Mesendoderm (in vitro differentiated cells): ENCODE measurements at regions not wholly inside any gene's neighbourhood (a gene's known extent, or its start where the extent isn't known, plus 50 kb on each side); places are given as distances from the start of the nearest gene placed in this dataset.
"Not testable (repeated sequence)": the region's sequence is repeated elsewhere in the genome, so short reads cannot be mapped to it uniquely, and the experiment has no call there.

Experiments used
- DNase-seq: peaks from one replicate; pipeline ENCODE4 v3.0.0; 2013
- H2AK5ac ChIP-seq: 2 replicates; pipeline ENCODE4 v1.6.1; 2013; ENCODE audit warnings: low read length, inconsistent platforms
- H2BK120ac ChIP-seq: 2 replicates; pipeline ENCODE4 v1.6.1; 2013; ENCODE audit warnings: low read depth, mild to moderate bottlenecking, low read length, moderate library complexity, mixed read lengths
- H2BK15ac ChIP-seq: replicated peaks from 2 replicates; pipeline ENCODE4 v1.6.1; 2013; ENCODE audit warnings: low read depth, mild to moderate bottlenecking, moderate library complexity
- H2BK5ac ChIP-seq: 2 replicates; pipeline ENCODE4 v1.6.1; 2013; ENCODE audit warnings: low read length, inconsistent platforms
- H3K18ac ChIP-seq: 2 replicates; pipeline ENCODE4 v1.6.1; 2013; ENCODE audit warnings: mild to moderate bottlenecking, low read length, mixed read lengths
- H3K23ac ChIP-seq: one replicate; pipeline ENCODE4 v1.6.1; 2013; ENCODE audit warnings: low read length
- H3K27ac ChIP-seq: 2 replicates; pipeline ENCODE4 v1.5.1; 2013; ENCODE audit warnings: low read depth, mild to moderate bottlenecking, inconsistent platforms, low read length, moderate library complexity
- H3K27me3 ChIP-seq: 2 replicates; pipeline ENCODE4 v1.6.1; 2013; ENCODE audit warnings: low read length, control low read depth, mild to moderate bottlenecking, inconsistent platforms; ENCODE audit not compliant: insufficient read depth, poor library complexity
- H3K36me3 ChIP-seq: 2 replicates; pipeline ENCODE4 v1.6.1; 2013; ENCODE audit warnings: low read length, inconsistent platforms; ENCODE audit not compliant: control insufficient read depth, insufficient read depth
- H3K4ac ChIP-seq: one replicate; pipeline ENCODE4 v1.6.1; 2013; ENCODE audit warnings: low read depth, mild to moderate bottlenecking, low read length, moderate library complexity
- H3K4me1 ChIP-seq: 2 replicates; pipeline ENCODE4 v1.6.1; 2013; ENCODE audit warnings: low read depth, low read length, inconsistent platforms; ENCODE audit not compliant: control insufficient read depth
- H3K4me2 ChIP-seq: 2 replicates; pipeline ENCODE4 v1.6.1; 2013; ENCODE audit warnings: low read length
- H3K4me3 ChIP-seq: 2 replicates; pipeline ENCODE4 v1.5.1; 2013; ENCODE audit warnings: mild to moderate bottlenecking, low read length
- H3K56ac ChIP-seq: one replicate; pipeline ENCODE4 v1.6.1; 2013; ENCODE audit warnings: low read length
- H3K79me1 ChIP-seq: 2 replicates; pipeline ENCODE4 v1.6.1; 2013; ENCODE audit warnings: low read length, inconsistent platforms
- H3K79me2 ChIP-seq: 2 replicates; pipeline ENCODE4 v1.6.1; 2013; ENCODE audit warnings: mild to moderate bottlenecking, low read length; ENCODE audit not compliant: control insufficient read depth, insufficient read depth
- H3K9ac ChIP-seq: 2 replicates; pipeline ENCODE4 v1.6.1; 2013; ENCODE audit warnings: low read length, inconsistent platforms
- H4K5ac ChIP-seq: one replicate; pipeline ENCODE4 v1.6.1; 2013; ENCODE audit warnings: low read length
- H4K8ac ChIP-seq: one replicate; pipeline ENCODE4 v1.6.1; 2013; ENCODE audit warnings: low read depth, mild to moderate bottlenecking, control low read depth, low read length, moderate library complexity
- WGBS: extraction: QIAGEN DNeasy Blood & Tissue Kit; methylation state at CpG from one replicate; pipeline ENCODE4 v1.1.7; 2013; ENCODE audit warnings: low lambda C conversion rate, missing lambda C conversion rate; ENCODE audit not compliant: insufficient coverage; ENCODE audit errors: extremely low coverage; 5-methylcytosine and 5-hydroxymethylcytosine counted together

DNA sequence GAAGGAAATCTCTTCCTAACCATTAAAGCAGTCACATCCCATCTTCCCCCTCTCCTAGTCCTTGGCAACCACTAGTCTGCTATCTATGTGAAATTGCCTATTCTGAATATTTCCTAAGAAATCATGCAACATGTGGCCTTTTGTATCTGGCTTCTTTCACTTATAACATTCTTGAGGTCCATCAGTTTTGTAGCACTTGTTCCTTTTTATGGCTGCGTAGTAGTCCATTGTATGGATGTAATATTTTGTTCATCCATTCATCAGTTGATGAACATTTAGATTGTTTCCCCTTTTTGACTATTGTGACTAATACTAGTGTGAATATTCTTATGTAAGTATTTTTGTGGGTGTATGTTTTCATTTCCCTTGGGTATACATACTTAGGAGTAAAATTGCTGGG lies 878.7 kb upstream of the DEFB115 start:
- H3K9ac ChIP-seq, H2BK15ac ChIP-seq, H2BK120ac ChIP-seq, H3K4me2 ChIP-seq, H3K4ac ChIP-seq, H3K36me3 ChIP-seq, H3K18ac ChIP-seq, H3K79me1 ChIP-seq, H2BK5ac ChIP-seq, DNase-seq, H3K27me3 ChIP-seq, H3K23ac ChIP-seq, H4K5ac ChIP-seq, H3K79me2 ChIP-seq, H3K56ac ChIP-seq, H3K4me1 ChIP-seq, H3K4me3 ChIP-seq, H3K27ac ChIP-seq, H4K8ac ChIP-seq, H2AK5ac ChIP-seq: not testable (repeated sequence)
- WGBS, result no CpG with 5 or more reads among the region's 1 CpG

DNA sequence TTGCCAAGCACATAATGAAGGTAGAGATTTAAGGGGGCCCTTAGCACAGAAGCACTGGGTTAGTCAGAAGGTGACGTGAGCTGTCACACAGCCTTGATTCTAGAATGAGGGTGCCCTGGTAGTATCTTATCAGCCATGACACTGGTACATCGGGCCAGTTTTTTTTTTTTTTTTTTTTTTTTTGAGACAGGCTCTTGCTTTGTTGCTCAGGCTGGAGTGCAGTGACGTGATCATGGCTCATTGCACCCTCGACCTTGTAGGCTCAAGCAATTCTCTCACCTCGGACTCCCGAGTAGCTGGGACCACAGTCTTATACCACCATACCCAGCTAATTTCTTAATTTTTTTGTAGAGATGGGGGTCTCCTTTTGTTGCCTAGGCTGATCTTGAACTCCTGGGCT lies 872.6 kb upstream of the DEFB115 start:
- not testable (repeated sequence) for H4K5ac ChIP-seq, H3K79me1 ChIP-seq, H3K56ac ChIP-seq, H3K18ac ChIP-seq, H2AK5ac ChIP-seq, DNase-seq, H3K4me2 ChIP-seq, H3K23ac ChIP-seq, H3K4me3 ChIP-seq, H2BK120ac ChIP-seq, H3K4me1 ChIP-seq, H3K9ac ChIP-seq, H3K79me2 ChIP-seq, H3K36me3 ChIP-seq, H2BK15ac ChIP-seq, H3K27me3 ChIP-seq, H3K27ac ChIP-seq, H4K8ac ChIP-seq, H3K4ac ChIP-seq, H2BK5ac ChIP-seq
- WGBS, result no CpG with 5 or more reads among the region's 6 CpGs

GRCh38 chr20:30386099-30386498 lies 871.4 kb upstream of the DEFB115 start:
- H3K4me2 ChIP-seq, H2AK5ac ChIP-seq, DNase-seq, H3K9ac ChIP-seq, H4K5ac ChIP-seq, H3K4me1 ChIP-seq, H3K4ac ChIP-seq, H3K36me3 ChIP-seq, H3K4me3 ChIP-seq, H3K56ac ChIP-seq, H3K23ac ChIP-seq, H2BK120ac ChIP-seq, H3K27ac ChIP-seq, H3K79me2 ChIP-seq, H3K18ac ChIP-seq, H3K79me1 ChIP-seq, H3K27me3 ChIP-seq, H2BK15ac ChIP-seq, H2BK5ac ChIP-seq, H4K8ac ChIP-seq: not testable (repeated sequence)
- no CpG with 5 or more reads among the region's 4 CpGs for WGBS

DNA sequence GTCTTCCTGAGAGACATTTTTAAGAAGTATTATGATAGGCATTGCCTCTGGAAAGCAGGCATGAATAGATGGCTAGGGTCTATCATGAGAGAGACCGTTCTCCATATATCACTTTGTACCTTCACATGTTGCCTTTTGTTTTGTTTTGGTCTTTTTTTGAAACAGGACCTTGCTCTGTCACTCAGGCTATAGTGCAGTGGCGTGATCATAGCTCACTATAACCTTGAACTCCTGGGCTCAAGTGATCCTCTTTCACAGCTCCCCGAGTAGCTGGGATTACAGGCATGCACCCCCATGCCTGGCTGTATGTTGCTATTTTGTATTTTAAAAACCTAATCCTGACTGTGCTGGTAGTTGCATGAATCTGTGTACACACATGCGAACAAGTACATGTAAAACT lies 869.6 kb upstream of the DEFB115 start:
- not testable (repeated sequence) for H3K36me3 ChIP-seq, H3K9ac ChIP-seq, H2BK15ac ChIP-seq, H3K18ac ChIP-seq, H3K56ac ChIP-seq, H3K4me2 ChIP-seq, H3K4me1 ChIP-seq, H4K5ac ChIP-seq, H3K27me3 ChIP-seq, H3K27ac ChIP-seq, H3K23ac ChIP-seq, DNase-seq, H3K4ac ChIP-seq, H3K79me1 ChIP-seq, H2BK120ac ChIP-seq, H2AK5ac ChIP-seq, H2BK5ac ChIP-seq, H3K4me3 ChIP-seq, H3K79me2 ChIP-seq, H4K8ac ChIP-seq
- WGBS, result no CpG with 5 or more reads among the region's 4 CpGs

DNA sequence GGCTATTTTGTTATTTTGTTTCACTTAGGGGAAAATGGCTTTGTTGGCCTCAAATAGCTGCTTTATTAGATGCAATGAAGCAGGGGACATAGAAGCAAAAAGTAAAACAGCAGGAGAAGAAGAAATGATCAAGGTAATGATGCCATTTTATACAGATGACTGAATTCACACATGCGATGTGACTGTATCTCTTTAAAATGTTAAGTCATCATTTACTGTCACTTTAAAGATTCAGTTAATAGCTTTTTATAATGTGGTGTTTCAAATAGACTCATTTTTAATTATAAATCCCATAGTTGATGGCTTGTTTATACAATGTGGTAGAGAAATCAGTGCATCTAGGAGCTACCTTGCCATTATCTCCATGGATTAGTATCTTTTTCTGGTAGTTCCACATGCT lies 863.9 kb upstream of the DEFB115 start:
- not testable (repeated sequence) for H2BK5ac ChIP-seq, H3K4ac ChIP-seq, H2BK15ac ChIP-seq, H3K4me1 ChIP-seq, H3K18ac ChIP-seq, H3K36me3 ChIP-seq, H3K23ac ChIP-seq, H4K5ac ChIP-seq, DNase-seq, H3K4me2 ChIP-seq, H4K8ac ChIP-seq, H3K79me2 ChIP-seq, H3K27me3 ChIP-seq, H3K4me3 ChIP-seq, H3K56ac ChIP-seq, H2AK5ac ChIP-seq, H3K79me1 ChIP-seq, H3K27ac ChIP-seq, H3K9ac ChIP-seq, H2BK120ac ChIP-seq
- WGBS, result no CpG with 5 or more reads among the region's 1 CpG

DNA sequence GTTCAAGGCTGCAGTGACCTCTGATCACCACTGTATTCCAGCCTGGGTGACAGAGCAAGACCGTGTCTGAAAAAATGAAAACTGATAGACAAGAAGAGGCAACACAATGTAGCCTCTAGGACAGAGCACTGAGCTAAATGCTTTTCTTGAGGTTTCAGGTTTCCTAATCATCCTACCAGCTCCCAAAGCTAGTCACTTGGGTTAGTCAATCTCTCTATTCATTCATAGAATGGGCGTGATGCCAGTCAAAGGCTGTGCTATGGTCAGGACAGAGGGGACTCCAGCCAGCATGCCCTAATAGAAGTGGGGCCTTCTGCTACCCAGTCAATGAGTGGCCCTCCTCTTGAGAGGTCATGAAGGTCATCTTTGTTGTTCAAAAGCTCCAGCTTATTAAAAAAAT lies 860.4 kb upstream of the DEFB115 start:
- H2BK120ac ChIP-seq, H2AK5ac ChIP-seq, H3K23ac ChIP-seq, H3K4me1 ChIP-seq, H3K36me3 ChIP-seq, H3K79me1 ChIP-seq, H3K27ac ChIP-seq, H4K5ac ChIP-seq, H3K18ac ChIP-seq, DNase-seq, H2BK5ac ChIP-seq, H3K4me2 ChIP-seq, H3K79me2 ChIP-seq, H4K8ac ChIP-seq, H2BK15ac ChIP-seq, H3K56ac ChIP-seq, H3K4me3 ChIP-seq, H3K27me3 ChIP-seq, H3K4ac ChIP-seq, H3K9ac ChIP-seq: not testable (repeated sequence)
- WGBS, result no CpG with 5 or more reads among the region's 2 CpGs
